ENCODE measurements at regions not wholly inside any gene's neighbourhood (a gene's known extent, or its start where the extent isn't known, plus 50 kb on each side); places are given as distances from the start of the nearest gene placed in this dataset.
"Not testable (repeated sequence)": the region's sequence is repeated elsewhere in the genome, so short reads cannot be mapped to it uniquely, and the experiment has no call there.

GRCh38 chrX:122868631-122869030 is 315.4 kb upstream of the GRIA3 start:
- no peak for DNase-seq (ENCODE audit: low spot score)
- in situ Hi-C loops (cut with HindIII; ENCODE audit: low sequenced_read_pairs): no loop called here

DNA sequence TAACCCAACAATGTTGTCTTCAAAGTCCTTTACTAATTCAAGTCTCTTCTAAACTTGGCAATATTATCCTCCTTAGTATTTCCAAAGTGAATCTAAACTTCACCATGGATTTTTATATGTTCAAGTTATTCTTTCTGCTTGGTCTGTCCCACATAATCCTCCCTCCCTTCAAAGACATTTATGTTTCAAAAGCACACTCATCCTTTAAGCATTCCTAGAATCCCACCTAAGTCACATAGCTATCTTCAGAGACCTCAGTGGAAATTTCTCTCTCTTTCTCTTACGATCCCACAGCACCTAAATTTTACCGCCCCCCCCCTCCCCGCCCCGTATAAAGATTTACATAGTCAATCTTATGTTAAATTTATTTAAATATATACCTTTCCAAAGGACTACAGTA is 314.9 kb upstream of the GRIA3 start:
- no peak for DNase-seq (ENCODE audit: low spot score)
- in situ Hi-C loops (cut with HindIII; ENCODE audit: low sequenced_read_pairs): no loop called here

DNA sequence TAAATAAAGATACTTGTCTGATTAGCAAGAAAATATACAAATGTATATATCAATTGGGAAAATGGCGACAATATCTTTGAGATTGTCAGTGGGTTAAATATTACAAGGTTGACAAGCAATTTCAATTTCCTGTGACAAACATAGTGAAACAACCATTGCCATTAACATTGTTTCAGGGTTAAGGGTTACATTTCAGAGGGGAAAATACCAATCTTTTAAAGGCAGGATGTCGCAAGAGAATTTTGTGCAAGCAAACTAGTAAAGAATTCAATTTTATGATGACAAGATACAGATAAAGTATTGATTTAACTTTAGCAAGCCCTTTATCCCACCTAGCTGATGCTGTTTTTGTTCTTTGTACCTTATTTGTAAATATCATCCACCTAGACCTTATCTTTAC is 305.8 kb upstream of the GRIA3 start:
- in situ Hi-C loops (cut with HindIII; ENCODE audit: low sequenced_read_pairs): no loop called here
- DNase-seq (ENCODE audit: low spot score): no peak

DNA sequence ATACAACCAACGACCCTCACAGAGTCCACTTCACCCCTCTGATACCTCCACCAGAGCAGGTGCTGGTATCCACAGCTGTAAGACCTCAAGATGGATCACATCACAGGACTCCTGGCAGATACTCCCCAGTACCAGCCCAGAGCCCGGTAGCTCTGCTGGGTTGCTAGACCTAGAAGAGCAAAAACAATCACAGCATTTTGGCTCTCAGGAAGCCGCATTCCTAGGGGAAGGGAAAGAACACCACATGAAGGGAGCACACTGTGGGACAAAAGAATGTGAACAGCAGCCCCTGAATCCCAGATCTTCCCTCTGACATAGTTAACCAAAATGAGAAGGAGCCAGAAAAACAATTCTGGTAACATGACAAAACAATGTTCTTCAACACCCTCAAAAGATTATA is 303.1 kb upstream of the GRIA3 start:
- in situ Hi-C loops (cut with HindIII; ENCODE audit: low sequenced_read_pairs): no loop called here
- no peak for DNase-seq (ENCODE audit: low spot score)

- no peak for DNase-seq (ENCODE audit: low spot score)
- in situ Hi-C loops (cut with HindIII; ENCODE audit: low sequenced_read_pairs): no loop called here
Observed at GRCh38 chrX:122890729-122891128, 293.3 kb upstream of the GRIA3 start.

- no peak for DNase-seq (ENCODE audit: low spot score)
- in situ Hi-C loops (cut with HindIII; ENCODE audit: low sequenced_read_pairs): no loop called here
Observed at GRCh38 chrX:122906726-122907125, 277.4 kb upstream of the GRIA3 start.

- DNase-seq (ENCODE audit: low spot score): no peak
- in situ Hi-C loops (cut with HindIII; ENCODE audit: low sequenced_read_pairs): no loop called here
Observed at GRCh38 chrX:122907375-122907774, 276.7 kb upstream of the GRIA3 start.

GRCh38 chrX:122910697-122911096 is 273.4 kb upstream of the GRIA3 start:
- in situ Hi-C loops (cut with HindIII; ENCODE audit: low sequenced_read_pairs): no loop called here
- no peak for DNase-seq (ENCODE audit: low spot score)

DNA sequence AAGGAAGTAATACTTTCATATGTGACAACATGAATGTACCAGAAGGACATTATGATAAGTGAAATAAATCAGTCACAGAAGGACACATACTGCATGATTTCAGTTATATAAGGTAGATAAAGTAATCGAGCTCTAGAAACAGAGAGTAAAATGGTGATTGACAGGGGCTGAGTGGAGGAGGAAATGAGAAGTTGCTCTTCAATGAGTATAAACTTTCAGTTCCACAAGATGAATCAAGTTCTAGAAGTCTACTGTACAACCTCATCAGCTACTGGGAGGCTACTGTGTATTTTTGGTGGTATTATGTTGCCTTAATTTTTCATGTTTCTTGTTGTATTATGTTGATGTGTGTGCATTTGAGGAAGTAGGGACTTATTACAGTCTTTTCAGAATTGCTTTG is 270.9 kb upstream of the GRIA3 start:
- no peak for DNase-seq (ENCODE audit: low spot score)
- in situ Hi-C loops (cut with HindIII; ENCODE audit: low sequenced_read_pairs): no loop called here

DNA sequence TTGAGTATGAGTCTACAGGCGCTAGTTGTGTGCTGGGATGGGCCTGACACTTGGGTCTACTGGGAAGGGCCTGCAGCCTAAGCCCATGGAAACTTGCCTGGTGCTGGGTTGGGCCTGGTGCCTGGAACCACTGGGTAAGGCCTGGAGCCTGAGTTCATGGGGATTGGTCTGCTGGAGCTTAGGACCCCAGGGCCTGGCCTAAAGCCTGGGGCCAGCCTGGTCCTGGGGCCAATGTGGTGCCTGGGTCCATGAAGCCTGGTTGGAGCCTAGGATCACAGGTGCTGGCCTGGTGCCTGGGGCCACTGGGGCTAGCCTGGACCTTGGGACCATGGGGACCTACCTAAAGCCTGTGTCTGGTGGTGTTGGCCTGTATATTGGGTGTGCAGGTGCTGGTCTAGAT is 270.3 kb upstream of the GRIA3 start:
- DNase-seq (ENCODE audit: low spot score): no peak
- in situ Hi-C loops (cut with HindIII; ENCODE audit: low sequenced_read_pairs): no loop called here

- in situ Hi-C loops (cut with HindIII; ENCODE audit: low sequenced_read_pairs): no loop called here
Observed at GRCh38 chrX:122914256-122914655, 269.8 kb upstream of the GRIA3 start.

DNA sequence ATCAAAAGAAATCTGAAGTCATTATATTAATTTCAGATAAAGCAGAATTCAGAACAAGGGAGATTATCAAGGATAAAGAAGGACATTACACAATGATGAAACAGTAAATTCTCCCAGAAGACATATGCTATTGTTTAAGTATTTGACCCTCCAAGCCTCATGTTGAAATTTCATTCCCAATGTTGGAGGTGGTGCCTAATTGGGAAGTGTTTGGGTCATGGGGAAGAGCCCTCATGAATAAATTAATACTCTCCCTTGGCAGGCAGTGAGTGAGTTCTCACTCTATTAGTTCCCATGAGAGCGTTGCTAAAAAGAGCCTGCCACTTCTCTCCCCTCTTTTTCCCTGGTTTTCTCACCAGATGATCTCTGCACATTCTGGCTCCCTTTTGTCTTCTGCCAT is 249.9 kb upstream of the GRIA3 start:
- DNase-seq (ENCODE audit: low spot score): no peak
- in situ Hi-C loops (cut with HindIII; ENCODE audit: low sequenced_read_pairs): no loop called here

More at GRCh38 chrX:122914256-122914655, 269.8 kb upstream of the GRIA3 start:
- no peak for DNase-seq (ENCODE audit: low spot score)

- in situ Hi-C loops (cut with HindIII; ENCODE audit: low sequenced_read_pairs): no loop called here
Observed at GRCh38 chrX:122940199-122940598, 243.9 kb upstream of the GRIA3 start.

DNA sequence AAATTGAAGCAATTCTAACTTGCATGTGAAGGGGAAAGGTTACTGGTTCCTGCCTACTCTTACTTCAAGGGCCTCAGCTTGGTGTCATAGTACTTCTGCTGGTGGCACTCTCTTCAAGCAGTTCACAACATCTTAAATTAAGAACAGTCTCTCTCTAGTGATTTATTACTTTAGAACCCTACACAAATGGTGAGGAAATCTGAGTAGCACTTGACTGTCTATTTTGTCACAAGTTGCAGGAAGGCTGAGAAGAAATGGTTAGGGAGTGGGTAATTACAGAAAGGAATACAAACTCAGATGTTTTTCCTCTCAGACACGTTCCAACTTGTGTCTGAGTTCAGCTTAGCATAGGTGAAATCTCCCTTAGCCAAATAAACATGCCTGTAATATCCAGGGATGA is 242.3 kb upstream of the GRIA3 start:
- in situ Hi-C loops (cut with HindIII; ENCODE audit: low sequenced_read_pairs): no loop called here
- DNase-seq (ENCODE audit: low spot score): no peak

More at GRCh38 chrX:122940199-122940598, 243.9 kb upstream of the GRIA3 start:
- no peak for DNase-seq (ENCODE audit: low spot score)

GRCh38 chrX:122943918-122944317 is 240.2 kb upstream of the GRIA3 start:
- no peak for DNase-seq (ENCODE audit: low spot score)
- in situ Hi-C loops (cut with HindIII; ENCODE audit: low sequenced_read_pairs): no loop called here

DNA sequence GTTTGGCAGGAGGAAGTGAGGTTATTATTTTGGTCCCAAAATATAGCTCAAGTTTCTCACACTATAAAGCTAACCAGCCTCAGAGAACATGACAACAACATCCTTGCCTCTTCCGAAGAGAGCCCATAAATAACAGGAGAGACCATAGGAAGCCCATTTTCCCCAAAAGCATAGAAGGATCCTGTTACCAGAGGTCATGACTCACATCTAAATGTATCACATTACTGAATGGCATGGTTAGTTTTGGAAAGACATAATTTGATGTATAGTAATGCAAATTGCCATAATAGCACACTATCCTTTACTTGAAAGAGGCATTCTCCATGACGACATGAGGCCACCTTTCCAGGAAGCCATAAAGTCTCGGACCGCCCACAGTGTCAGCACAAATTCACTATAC is 238.8 kb upstream of the GRIA3 start:
- in situ Hi-C loops (cut with HindIII; ENCODE audit: low sequenced_read_pairs): no loop called here
- DNase-seq (ENCODE audit: low spot score): no peak

GRCh38 chrX:122972604-122973003 is 211.5 kb upstream of the GRIA3 start:
- in situ Hi-C loops (cut with HindIII; ENCODE audit: low sequenced_read_pairs): no loop called here
- no peak for DNase-seq (ENCODE audit: low spot score)

DNA sequence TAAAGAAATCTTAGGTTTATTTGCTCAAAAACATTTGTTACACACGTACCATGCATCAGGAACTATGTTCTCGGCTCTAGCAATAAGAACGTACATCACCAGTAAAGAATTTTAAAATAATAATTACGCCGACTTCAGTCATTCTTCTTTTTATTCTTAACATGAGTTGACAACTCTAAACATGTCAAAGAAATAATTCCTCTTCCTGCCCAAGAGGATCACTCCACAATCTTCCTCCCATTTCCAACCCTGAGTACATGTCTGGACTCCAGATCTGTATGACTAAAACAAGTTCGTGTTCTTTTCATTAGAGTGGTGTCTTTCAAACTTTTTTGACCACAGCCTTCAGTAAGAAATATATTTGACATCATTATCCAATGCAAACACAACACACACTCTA is 201.6 kb upstream of the GRIA3 start:
- no peak for DNase-seq (ENCODE audit: low spot score)
- in situ Hi-C loops (cut with HindIII; ENCODE audit: low sequenced_read_pairs): no loop called here

DNA sequence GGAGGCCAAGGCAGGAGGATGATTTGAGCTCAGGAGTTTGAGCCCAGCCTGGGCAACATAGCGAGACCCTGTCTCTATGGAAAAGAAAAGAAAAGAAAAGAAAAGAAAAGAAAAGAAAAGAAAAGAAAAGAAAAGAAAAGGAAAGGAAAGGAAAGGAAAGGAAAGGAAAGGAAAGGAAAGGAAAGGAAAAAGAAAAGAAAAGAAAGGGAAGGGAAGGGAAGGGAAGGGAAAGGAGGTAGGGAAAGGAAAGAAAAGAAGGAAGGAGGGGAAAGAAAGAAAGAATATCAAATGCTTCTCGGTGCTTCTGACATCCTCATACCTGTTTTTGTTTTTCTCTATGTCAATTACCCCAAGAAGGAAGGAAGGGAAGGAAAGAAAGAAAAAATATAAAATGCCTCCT is 181.2 kb upstream of the GRIA3 start:
- in situ Hi-C loops (cut with HindIII; ENCODE audit: low sequenced_read_pairs); DNase-seq (ENCODE audit: low spot score): not testable (repeated sequence)

DNA sequence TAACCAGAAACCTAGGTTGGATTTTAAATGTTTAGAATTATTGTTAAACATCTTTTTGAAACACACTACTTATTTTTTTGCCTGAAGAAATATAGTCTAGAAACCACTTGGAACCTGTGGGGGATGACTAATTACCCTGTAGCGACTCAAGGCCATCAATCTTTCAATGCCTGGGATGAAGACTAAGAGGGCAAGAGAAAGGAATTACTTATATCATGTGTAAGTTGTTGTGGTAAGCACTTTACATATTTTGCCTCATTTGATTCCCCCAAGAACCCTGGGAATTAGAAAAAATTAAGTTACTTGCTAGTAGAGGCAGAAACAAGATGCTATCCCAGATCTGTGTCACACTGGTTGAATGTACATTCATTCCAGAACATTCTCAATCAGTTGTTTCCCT is 170.9 kb upstream of the GRIA3 start:
- in situ Hi-C loops (cut with HindIII; ENCODE audit: low sequenced_read_pairs): no loop called here
- DNase-seq (ENCODE audit: low spot score): no peak

DNA sequence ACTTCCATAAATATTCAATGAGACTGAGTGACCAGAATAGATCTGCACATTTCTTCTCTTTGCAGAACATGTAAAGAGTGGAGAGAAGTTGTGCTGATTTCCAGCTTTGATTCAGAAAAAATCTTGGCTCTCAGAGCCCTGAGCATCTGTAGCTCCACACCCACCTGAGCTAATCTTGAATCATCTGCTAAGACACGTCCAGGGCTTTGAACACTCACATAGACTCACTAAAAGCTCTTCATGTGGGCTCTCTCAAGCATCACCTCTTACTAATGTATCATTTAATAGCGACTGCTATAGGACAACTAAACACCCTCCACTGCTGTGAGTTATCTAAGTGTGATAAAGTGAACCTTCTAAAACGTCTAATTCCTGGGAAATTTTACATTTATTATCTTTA is 147.7 kb upstream of the GRIA3 start:
- no peak for DNase-seq (ENCODE audit: low spot score)
- in situ Hi-C loops (cut with HindIII; ENCODE audit: low sequenced_read_pairs): no loop called here

GRCh38 chrX:123049071-123049625 is 134.9 kb upstream of the GRIA3 start:
- DNase-seq (ENCODE audit: low spot score): no peak

More at GRCh38 chrX:123049071-123049625, 134.9 kb upstream of the GRIA3 start:
- in situ Hi-C loops (cut with HindIII; ENCODE audit: low sequenced_read_pairs): no loop called here
